GM12878 (cell line): ENCODE measurements at regions not wholly inside any gene's neighbourhood (a gene's known extent, or its start where the extent isn't known, plus 50 kb on each side); places are given as distances from the start of the nearest gene placed in this dataset.

Source experiments
- ATAC-seq: fragments of 200-7000 bp; cut with Tn5 transposase; 3 replicates; pipeline ENCODE4 v1.9.1; 2020; ENCODE audit warnings: mild to moderate bottlenecking, moderate library complexity
- BruUV-seq: library from RNA; stranded (reverse); fragments of 400-500 nt; replicated peaks from 2 replicates; lab custom pipeline; 2021; lab: Mats Ljungman, UMichigan
- CTCF ChIA-PET: fragments of 300-600 bp; sonication (Branson Sonifier 250); formaldehyde crosslinking; extraction: SDS; loops from one replicate; lab custom pipeline; 2021; ENCODE audit warnings: inconsistent platforms; lab: Yijun Ruan, JAX
- POLR2A ChIA-PET: fragments of 350-600 bp; formaldehyde crosslinking; extraction: SDS; loops from one replicate; lab custom pipeline; 2021; ENCODE audit warnings: inconsistent platforms; lab: Charles Lee
- RAD21 ChIA-PET: fragments of 300-600 bp; sonication (Branson Sonifier 250); formaldehyde crosslinking; loops from one replicate; lab custom pipeline; 2023; ENCODE audit warnings: antibody characterized with exemption; ENCODE audit not compliant: unreplicated experiment; lab: Charles Lee
- SMC1A ChIA-PET: fragments of 300-600 bp; sonication (Branson Sonifier 250); formaldehyde crosslinking; loops from one replicate; lab custom pipeline; 2023; ENCODE audit not compliant: unreplicated experiment, uncharacterized antibody; lab: Charles Lee
- DNase-seq: peaks from one replicate; pipeline ENCODE4 v3.0.0-alpha.2; 2011; ENCODE audit warnings: low read depth, low spot score
- FAIRE-seq: peaks from 3 replicates; lab custom pipeline; 2011; peaks lifted over from hg19 to GRCh38; lab: Jason Lieb, UNC
- H2AFZ ChIP-seq: 2 replicates; pipeline ENCODE4 v1.6.0; 2011; ENCODE audit warnings: low read depth, low read length, control low read depth; ENCODE audit not compliant: control insufficient read depth
- H3K27ac ChIP-seq: 2 replicates; pipeline ENCODE4 v1.5.1; 2011; ENCODE audit warnings: control low read depth; ENCODE audit not compliant: control insufficient read depth, insufficient read depth
- H3K27me3 ChIP-seq, 2 experiments: replicated peaks in 1 of 2; 2 replicates each; pipeline versions ENCODE4 v1.6.0 to v1.6.1; 2011; ENCODE audit warnings: low read length in 1 of 2; ENCODE audit not compliant: control insufficient read depth in 2 of 2, insufficient read depth in 2 of 2
- H3K36me3 ChIP-seq, 2 experiments: 2 replicates each; pipeline ENCODE4 v1.5.1; 2011; ENCODE audit warnings: low read length in 1 of 2; ENCODE audit not compliant: control insufficient read depth in 2 of 2, insufficient read depth in 2 of 2
- H3K4me1 ChIP-seq: 2 replicates; pipeline ENCODE4 v1.6.1; 2011; ENCODE audit warnings: mild to moderate bottlenecking, low read length, moderate library complexity, mixed read lengths; ENCODE audit not compliant: control insufficient read depth, insufficient read depth
- H3K4me2 ChIP-seq: 2 replicates; pipeline ENCODE4 v1.6.0; 2011; ENCODE audit warnings: control low read depth; ENCODE audit not compliant: control insufficient read depth, insufficient read depth
- H3K4me3 ChIP-seq: fragments of 200-600 bp; sonication (generic); 2 replicates; pipeline ENCODE4 v1.5.1; 2016
- H3K79me2 ChIP-seq: 2 replicates; pipeline ENCODE4 v1.6.0; 2011; ENCODE audit warnings: low read length; ENCODE audit not compliant: control insufficient read depth, insufficient read depth
- H3K9ac ChIP-seq: 2 replicates; pipeline ENCODE4 v1.8.0; 2011; ENCODE audit warnings: low read length, control low read depth, mixed read lengths; ENCODE audit not compliant: control insufficient read depth, insufficient read depth
- H3K9me3 ChIP-seq: replicated peaks from 3 replicates; pipeline ENCODE4 v1.5.1; 2011; ENCODE audit warnings: mild to moderate bottlenecking, low read length; ENCODE audit not compliant: control insufficient read depth, insufficient read depth
- H4K20me1 ChIP-seq: 2 replicates; pipeline ENCODE4 v1.6.0; 2011; ENCODE audit not compliant: control insufficient read depth, insufficient read depth
- CEBPB ChIP-seq, 2 experiments: fragments of 150-350 bp in 1 of 2; IDR thresholded peaks; 2 replicates each; pipeline ENCODE4 v1.6.1; 2012 to 2014; ENCODE audit warnings: low read depth in 2 of 2, low read length in 2 of 2, borderline replicate concordance in 1 of 2, inconsistent platforms in 1 of 2
- ELK1 ChIP-seq: IDR thresholded peaks from 2 replicates; pipeline ENCODE4 v1.6.1; 2012; ENCODE audit warnings: low read depth, low read length, improper control_type of control experiment
- LARP7 ChIP-seq: fragments of 450-650 bp; IDR thresholded peaks from 2 replicates; pipeline ENCODE4 v1.6.1; 2017; ENCODE audit warnings: mild to moderate bottlenecking
- NFYB ChIP-seq: IDR thresholded peaks from 2 replicates; pipeline ENCODE4 v1.6.1; 2011; ENCODE audit warnings: low read depth, mild to moderate bottlenecking, low read length, improper control_type of control experiment, moderate library complexity; ENCODE audit not compliant: insufficient read depth
- SREBF2 ChIP-seq: IDR thresholded peaks from 2 replicates; pipeline ENCODE4 v1.6.1; 2012; ENCODE audit warnings: mild to moderate bottlenecking, low read length
- TCF7 ChIP-seq: IDR thresholded peaks from 2 replicates; pipeline ENCODE4 v1.6.1; 2014; ENCODE audit warnings: antibody characterized with exemption, borderline replicate concordance
- USF2 ChIP-seq: IDR thresholded peaks from 2 replicates; pipeline ENCODE4 v1.6.1; 2011; ENCODE audit warnings: low read depth, low read length, improper control_type of control experiment, borderline replicate concordance
- ZNF217 ChIP-seq: fragments of 450-650 bp; IDR thresholded peaks from 2 replicates; pipeline ENCODE4 v1.6.1; 2017; ENCODE audit warnings: antibody characterized with exemption, mild to moderate bottlenecking
- WGBS: methylation state at CpG from one replicate; pipeline ENCODE4 v1.1.6; 2016; ENCODE audit warnings: low lambda C conversion rate; ENCODE audit not compliant: insufficient replicate concordance, insufficient coverage; ENCODE audit errors: missing lambda C conversion rate; 5-methylcytosine and 5-hydroxymethylcytosine counted together
- in situ Hi-C: fragments of 300-500 bp; cut with MboI; formaldehyde crosslinking; loops from 9 replicates; pipeline ENCODE4 v1.14.3; 2018; ENCODE audit warnings: mixed read lengths
- intact Hi-C: fragments of 100-400 bp; cut with micrococcal nuclease; formaldehyde crosslinking; loops from one replicate; pipeline ENCODE4 v1.14.2; 2022; ENCODE audit not compliant: unreplicated experiment

GRCh38 chr4:188552741-188553275 is 413.6 kb downstream of the TRIML1 start:
- no peak for FAIRE-seq
- Histone ChIP-seq H3K9me3 (no peaks in the 10 kb centered on the region; the same call in 2 of the 3 replicates), H3K27ac (no peak overlapping the region), H4K20me1 (no peaks in the 10 kb centered on the region), H3K36me3 (no peaks in the 10 kb centered on the region), H3K4me3 (no peak overlapping the region), H3K27me3 (no peaks in the 10 kb centered on the region), H3K4me2 (no peak overlapping the region)
- no peak for ATAC-seq
- DNase-seq = no peak
- in situ Hi-C loops (no loop called here), intact Hi-C loops (no loop called here)
- 0% methylated on average over 2 of the region's 2 CpGs for WGBS
- BruUV-seq = no TSS peak
- RAD21 ChIA-PET = no interaction called here
- TF ChIP-seq NFYB (no peak), LARP7 (no peak), USF2 (no peak), TCF7 (no peak), ZNF217 (no peak)
- TF ChIP-seq, all 136 proteins: peak for 0
- no peak overlapping the region for H2AFZ ChIP-seq
- no peaks in the 10 kb centered on the region for H3K4me1 ChIP-seq
- SMC1A ChIA-PET = no interaction called here
- POLR2A ChIA-PET = no interaction called here
- H3K79me2 ChIP-seq = no peaks in the 10 kb centered on the region
- H3K9ac ChIP-seq = no peak overlapping the region
- CTCF ChIA-PET = no interaction called here

- intact Hi-C loops (no loop called here), in situ Hi-C loops (no loop called here)
- Histone ChIP-seq H3K79me2 (no peaks in the 10 kb centered on the region), H3K27ac (no peak overlapping the region), H3K9ac (no peak overlapping the region), H3K4me3 (no peak overlapping the region), H3K9me3 (no peaks in the 10 kb centered on the region; the same call in 2 of the 3 replicates), H3K36me3 (no peaks in the 10 kb centered on the region), H4K20me1 (no peaks in the 10 kb centered on the region), H3K4me1 (no peaks in the 10 kb centered on the region), H3K27me3 (no peaks in the 10 kb centered on the region), H3K4me2 (no peak overlapping the region), H2AFZ (no peak overlapping the region)
- ChIA-PET POLR2A (no interaction called here), RAD21 (no interaction called here), CTCF (no interaction called here), SMC1A (no interaction called here)
- TF ChIP-seq ELK1 = no peak
- TF ChIP-seq CEBPB (IDR thresholded peaks at IDR 0.05; ENCODE audit: borderline replicate concordance in 1 of 2, low read depth in 2 of 2, low read length in 2 of 2) = no peak
- no peak for TF ChIP-seq SREBF2
- WGBS = 8% methylated on average over 4 of the region's 4 CpGs
- BruUV-seq = no TSS peak
- DNase-seq (no peak), ATAC-seq (no peak), FAIRE-seq (no peak)
These were observed 415.2 kb downstream of the TRIML1 start for GRCh38 chr4:188554413-188554812.
